ENCODE measurements at regions not wholly inside any gene's neighbourhood (a gene's known extent, or its start where the extent isn't known, plus 50 kb on each side); places are given as distances from the start of the nearest gene placed in this dataset.

DNA sequence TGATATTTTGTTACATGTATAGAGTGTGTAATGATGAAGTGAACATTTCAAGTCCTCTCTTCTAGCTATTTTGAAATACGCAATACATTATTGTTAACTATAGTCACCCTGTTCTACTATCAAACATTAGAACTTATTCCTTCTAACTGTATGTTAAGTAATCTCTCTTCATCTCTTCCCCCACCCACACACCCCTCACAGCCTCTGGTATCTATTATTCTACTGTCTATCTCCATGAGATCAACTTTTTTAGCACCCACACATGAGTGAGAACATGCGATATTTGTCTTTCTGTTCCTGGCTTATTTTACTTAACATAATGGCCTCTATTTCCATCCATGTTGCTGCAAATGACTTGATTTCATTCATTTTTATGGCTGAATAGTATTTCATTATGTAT, 57.7 kb upstream of the EGR2 start:
- TF ChIP-seq, protein P1, sequence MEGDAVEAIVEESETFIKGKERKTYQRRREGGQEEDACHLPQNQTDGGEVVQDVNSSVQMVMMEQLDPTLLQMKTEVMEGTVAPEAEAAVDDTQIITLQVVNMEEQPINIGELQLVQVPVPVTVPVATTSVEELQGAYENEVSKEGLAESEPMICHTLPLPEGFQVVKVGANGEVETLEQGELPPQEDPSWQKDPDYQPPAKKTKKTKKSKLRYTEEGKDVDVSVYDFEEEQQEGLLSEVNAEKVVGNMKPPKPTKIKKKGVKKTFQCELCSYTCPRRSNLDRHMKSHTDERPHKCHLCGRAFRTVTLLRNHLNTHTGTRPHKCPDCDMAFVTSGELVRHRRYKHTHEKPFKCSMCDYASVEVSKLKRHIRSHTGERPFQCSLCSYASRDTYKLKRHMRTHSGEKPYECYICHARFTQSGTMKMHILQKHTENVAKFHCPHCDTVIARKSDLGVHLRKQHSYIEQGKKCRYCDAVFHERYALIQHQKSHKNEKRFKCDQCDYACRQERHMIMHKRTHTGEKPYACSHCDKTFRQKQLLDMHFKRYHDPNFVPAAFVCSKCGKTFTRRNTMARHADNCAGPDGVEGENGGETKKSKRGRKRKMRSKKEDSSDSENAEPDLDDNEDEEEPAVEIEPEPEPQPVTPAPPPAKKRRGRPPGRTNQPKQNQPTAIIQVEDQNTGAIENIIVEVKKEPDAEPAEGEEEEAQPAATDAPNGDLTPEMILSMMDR (IDR thresholded peaks at IDR 0.05) = no peak
- TF ChIP-seq POLR2A (IDR thresholded peaks at IDR 0.05) = no peak

Measured in esophagus squamous epithelium (tissue), 4 donors.